GM12891 (cell line): ENCODE measurements at regions not wholly inside any gene's neighbourhood (a gene's known extent, or its start where the extent isn't known, plus 50 kb on each side); places are given as distances from the start of the nearest gene placed in this dataset.

Source experiments
- DNase-seq: peaks from one replicate; pipeline ENCODE4 v3.0.0; 2011; ENCODE audit warnings: low spot score; ENCODE audit not compliant: insufficient read length
- FAIRE-seq: peaks from 2 replicates; lab custom pipeline; 2011; peaks lifted over from hg19 to GRCh38; lab: Jason Lieb, UNC
- PAX5 ChIP-seq: IDR thresholded peaks from 2 replicates; pipeline ENCODE4 v1.6.1; 2011; ENCODE audit warnings: low read length, moderate library complexity, mild to moderate bottlenecking; ENCODE audit not compliant: insufficient read depth, severe bottlenecking
- POLR2A ChIP-seq: IDR thresholded peaks from 2 replicates; pipeline ENCODE4 v1.6.1; 2011; ENCODE audit warnings: low read depth, low read length, control low read depth
- POLR2AphosphoS5 ChIP-seq: IDR thresholded peaks from 2 replicates; pipeline ENCODE4 v1.6.1; 2011; ENCODE audit warnings: low read depth, low read length, control low read depth
- POU2F2 ChIP-seq: IDR thresholded peaks from 2 replicates; pipeline ENCODE4 v1.6.1; 2011; ENCODE audit warnings: low read depth, mild to moderate bottlenecking, control low read depth, low read length, moderate library complexity
- SPI1 ChIP-seq: IDR thresholded peaks from 2 replicates; pipeline ENCODE4 v1.6.1; 2011; ENCODE audit warnings: low read depth, low read length, control low read depth
- TAF1 ChIP-seq: IDR thresholded peaks from 2 replicates; pipeline ENCODE4 v1.6.1; 2011; ENCODE audit warnings: low read depth, low read length, control low read depth

DNA sequence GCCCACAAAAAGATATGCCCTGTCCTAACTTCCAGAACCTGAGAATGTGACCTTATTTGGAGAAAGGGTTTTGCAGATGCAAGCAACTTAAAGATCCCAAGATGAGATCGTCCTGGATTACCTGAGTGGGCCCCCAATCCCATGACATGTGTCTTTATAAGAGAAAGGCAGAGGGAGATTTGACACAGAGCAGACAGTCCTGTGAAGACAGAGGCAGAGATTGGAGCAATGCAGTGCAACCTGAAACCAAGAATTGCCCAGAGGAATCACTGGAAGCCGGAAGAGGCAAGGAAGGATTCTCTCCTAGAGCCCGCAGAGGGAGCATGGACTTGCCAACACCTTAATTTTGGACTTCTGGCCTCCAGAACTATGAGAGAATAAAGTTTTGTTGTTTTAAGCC lies 171.5 kb downstream of the SMIM20 start:
- no peak for TF ChIP-seq TAF1
- no peak for TF ChIP-seq PAX5
- no peak for TF ChIP-seq POLR2AphosphoS5
- TF ChIP-seq SPI1, result no peak
- no peak for TF ChIP-seq POLR2A
- no peak for TF ChIP-seq POU2F2
- DNase-seq (no peak), FAIRE-seq (peak; percentile 48)

GRCh38 chr4:26086621-26087441 lies 172.8 kb downstream of the SMIM20 start:
- peak; percentile 59 for FAIRE-seq

DNA sequence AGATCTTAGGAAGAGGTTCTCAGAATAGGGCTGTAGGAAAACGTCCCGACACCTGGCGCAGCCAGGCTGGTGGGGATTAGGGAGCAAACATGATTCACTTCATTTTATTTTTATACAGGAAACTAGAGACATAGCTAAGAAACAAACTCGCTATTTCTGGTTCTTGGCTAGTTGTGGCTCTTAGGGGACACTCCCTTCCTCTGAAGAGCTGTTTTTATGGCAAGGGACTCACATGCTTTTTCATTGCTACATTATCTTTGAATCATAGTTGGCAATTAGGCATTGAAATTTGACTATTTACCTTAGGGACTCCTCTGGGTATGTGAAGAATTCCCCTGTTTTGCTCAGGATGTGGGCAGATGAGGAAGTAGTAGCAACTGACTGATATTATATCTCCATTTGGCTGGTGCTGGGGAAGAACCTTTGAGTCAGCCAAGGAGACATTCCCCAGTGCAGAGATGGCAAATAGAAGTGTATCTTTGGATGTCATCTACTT lies 174.5 kb downstream of the SMIM20 start:
- DNase-seq, result no peak

More at GRCh38 chr4:26086621-26087441, 172.8 kb downstream of the SMIM20 start:
- TF ChIP-seq TAF1 (no peak), POU2F2 (no peak), SPI1 (no peak), POLR2A (no peak), POLR2AphosphoS5 (no peak), PAX5 (no peak)
- no peak for DNase-seq

GRCh38 chr4:26093551-26093950 lies 179.5 kb downstream of the SMIM20 start:
- no peak for TF ChIP-seq POLR2AphosphoS5
- DNase-seq, result no peak
- FAIRE-seq, result no peak

More for the DNA sequence above, 174.5 kb downstream of the SMIM20 start:
- TF ChIP-seq PAX5, result no peak
- TF ChIP-seq POLR2AphosphoS5, result no peak
- TF ChIP-seq SPI1, result peak; percentile 46
- no peak for TF ChIP-seq POU2F2
- TF ChIP-seq POLR2A, result no peak
- TF ChIP-seq TAF1, result no peak
- FAIRE-seq, result peak; percentile 92

DNA sequence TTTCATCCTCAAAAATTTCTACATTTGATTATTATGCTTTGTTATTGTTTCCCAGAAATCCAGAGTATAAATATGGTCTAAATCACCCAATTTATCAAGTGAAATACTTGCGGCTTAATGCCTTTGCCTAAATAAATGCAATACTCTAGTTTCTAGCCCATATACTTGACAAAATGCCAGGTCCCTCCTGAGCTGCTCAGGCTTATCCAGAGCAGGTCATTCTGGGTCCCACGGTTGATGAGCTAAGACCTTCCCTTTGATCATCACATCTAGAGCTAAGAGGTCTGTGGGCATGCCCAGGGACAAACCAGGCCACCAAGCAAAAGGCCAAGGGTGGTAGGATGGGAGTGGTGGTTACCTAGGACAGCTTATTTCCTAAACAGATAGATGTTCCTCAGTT lies 180.1 kb downstream of the SMIM20 start:
- DNase-seq (no peak), FAIRE-seq (no peak)
- TF ChIP-seq POLR2AphosphoS5, result no peak
- no peak for TF ChIP-seq POU2F2
- no peak for TF ChIP-seq SPI1

DNA sequence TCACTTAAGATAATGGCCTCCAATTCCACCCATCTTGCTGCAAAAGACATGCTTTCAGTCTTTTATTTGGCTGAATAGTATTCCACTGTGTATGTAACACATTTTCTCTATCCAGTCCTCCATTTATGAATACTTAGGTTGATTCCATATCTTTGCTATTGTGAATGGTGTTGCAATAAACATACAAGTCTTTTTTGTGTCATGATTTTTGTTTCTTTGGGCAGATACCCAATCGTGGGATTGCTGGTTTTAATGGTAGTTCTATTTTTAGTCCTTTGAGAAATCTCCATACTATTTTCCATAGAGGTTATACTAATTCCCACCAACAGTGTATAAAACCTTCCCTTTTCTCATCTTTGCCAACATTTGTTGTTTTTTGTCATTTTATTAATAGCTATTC lies 180.9 kb downstream of the SMIM20 start:
- DNase-seq, result no peak
- TF ChIP-seq POLR2A (no peak), POU2F2 (no peak), SPI1 (no peak), TAF1 (no peak), POLR2AphosphoS5 (no peak), PAX5 (no peak)
- no peak for FAIRE-seq

DNA sequence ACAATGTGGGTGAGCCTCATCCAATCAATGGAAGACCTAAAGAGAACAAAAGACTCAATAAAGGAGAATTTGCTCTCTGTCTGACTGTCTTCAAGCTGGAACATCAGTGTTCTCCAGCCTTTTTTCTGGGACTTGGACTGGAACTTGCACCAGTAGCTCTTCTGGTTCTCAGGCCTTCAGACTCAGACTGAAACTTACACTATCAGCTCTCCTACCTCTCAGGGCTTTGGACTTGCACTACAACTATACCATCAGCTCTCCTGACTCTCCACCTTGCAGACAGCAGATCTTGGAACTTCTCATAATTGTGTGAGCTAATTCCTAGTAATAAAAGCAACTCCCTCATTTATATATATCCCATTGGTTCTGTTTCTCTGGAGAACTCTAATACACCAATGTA lies 185.9 kb downstream of the SMIM20 start:
- DNase-seq (no peak), FAIRE-seq (no peak)
- no peak for TF ChIP-seq TAF1
- no peak for TF ChIP-seq POLR2A
- no peak for TF ChIP-seq SPI1
- no peak for TF ChIP-seq POU2F2
- no peak for TF ChIP-seq PAX5
- no peak for TF ChIP-seq POLR2AphosphoS5

DNA sequence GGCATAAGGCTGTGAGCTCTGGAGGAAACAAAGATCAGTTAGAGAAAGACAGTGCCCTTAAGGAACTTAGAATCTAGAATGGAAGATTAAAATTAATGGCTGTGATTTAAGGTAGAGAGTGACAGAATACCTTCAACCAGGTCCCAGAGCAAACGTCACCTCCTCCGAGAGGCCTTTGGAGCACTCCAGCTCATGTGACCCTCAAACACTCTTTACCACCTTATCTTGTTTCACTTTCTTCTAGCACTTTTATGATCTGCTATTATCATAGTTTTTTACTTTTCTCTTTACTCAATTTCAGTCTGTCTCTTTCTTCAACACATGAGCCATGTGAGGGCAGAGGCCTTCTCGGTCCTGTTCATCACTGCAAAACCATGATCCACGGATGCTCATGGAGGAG lies 187.0 kb downstream of the SMIM20 start:
- DNase-seq (no peak), FAIRE-seq (no peak)
- TF ChIP-seq PAX5, result no peak
- TF ChIP-seq TAF1, result no peak
- no peak for TF ChIP-seq POLR2AphosphoS5
- TF ChIP-seq SPI1, result no peak
- no peak for TF ChIP-seq POLR2A
- no peak for TF ChIP-seq POU2F2

DNA sequence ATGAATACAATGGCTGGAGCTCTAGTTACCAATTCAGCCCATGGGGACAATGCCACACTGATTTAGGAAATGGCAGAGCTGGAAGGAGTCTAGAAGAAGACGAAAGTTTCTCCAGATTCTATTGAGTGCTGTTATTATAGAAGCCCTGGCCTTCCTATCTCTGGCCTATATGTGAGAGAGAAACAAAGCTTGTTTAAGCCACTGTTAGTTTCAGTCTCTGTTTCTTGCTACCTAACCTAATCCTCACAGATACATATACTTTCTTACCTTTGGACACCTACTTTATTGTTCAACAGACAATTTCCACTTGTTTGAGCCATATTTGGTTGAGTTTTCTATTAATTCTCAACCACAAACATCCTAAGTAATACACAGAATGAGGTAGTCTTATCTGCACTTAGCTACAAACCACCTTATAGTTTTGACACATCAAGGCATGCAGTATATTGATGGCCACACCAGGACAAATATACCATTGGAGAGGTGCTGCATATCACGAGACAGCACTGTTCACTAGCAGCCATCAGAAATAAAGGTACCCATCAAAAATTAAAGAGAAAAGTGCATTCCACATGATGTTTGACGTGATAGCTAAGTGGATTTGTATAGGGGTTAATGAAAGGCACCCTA lies 190.2 kb downstream of the SMIM20 start:
- peak; percentile 62 for FAIRE-seq
- no peak for DNase-seq
- TF ChIP-seq POLR2AphosphoS5, result no peak
- no peak for TF ChIP-seq POU2F2
- no peak for TF ChIP-seq PAX5
- no peak for TF ChIP-seq TAF1

DNA sequence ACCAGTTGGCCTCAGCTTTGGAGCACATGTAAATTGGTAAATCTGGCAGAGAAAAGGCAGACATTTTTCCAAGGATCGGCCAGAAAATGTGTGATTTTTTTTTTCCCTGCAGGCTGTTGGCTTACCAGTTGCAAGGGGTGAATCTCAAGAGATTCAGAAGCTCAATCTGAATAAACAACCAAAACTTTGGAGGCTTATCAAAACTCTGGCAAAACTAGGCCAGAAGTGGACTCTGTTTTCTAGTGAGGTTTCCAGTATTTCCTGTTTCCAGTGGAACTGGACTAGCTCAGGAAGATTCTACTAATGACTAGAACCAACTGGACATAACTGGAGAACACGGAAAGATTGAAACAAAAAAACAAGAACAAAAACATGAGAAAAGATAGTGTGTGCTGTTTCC lies 191.3 kb downstream of the SMIM20 start:
- FAIRE-seq (no peak), DNase-seq (no peak)

More for the DNA sequence above, 191.3 kb downstream of the SMIM20 start:
- TF ChIP-seq POLR2A (no peak), PAX5 (no peak), POLR2AphosphoS5 (no peak), POU2F2 (no peak), SPI1 (no peak), TAF1 (no peak)
